ENCODE measurements at regions not wholly inside any gene's neighbourhood (a gene's known extent, or its start where the extent isn't known, plus 50 kb on each side); places are given as distances from the start of the nearest gene placed in this dataset.
A peak's percentile ranks its signal among the peaks of the same experiment; 100 is the strongest.

DNA sequence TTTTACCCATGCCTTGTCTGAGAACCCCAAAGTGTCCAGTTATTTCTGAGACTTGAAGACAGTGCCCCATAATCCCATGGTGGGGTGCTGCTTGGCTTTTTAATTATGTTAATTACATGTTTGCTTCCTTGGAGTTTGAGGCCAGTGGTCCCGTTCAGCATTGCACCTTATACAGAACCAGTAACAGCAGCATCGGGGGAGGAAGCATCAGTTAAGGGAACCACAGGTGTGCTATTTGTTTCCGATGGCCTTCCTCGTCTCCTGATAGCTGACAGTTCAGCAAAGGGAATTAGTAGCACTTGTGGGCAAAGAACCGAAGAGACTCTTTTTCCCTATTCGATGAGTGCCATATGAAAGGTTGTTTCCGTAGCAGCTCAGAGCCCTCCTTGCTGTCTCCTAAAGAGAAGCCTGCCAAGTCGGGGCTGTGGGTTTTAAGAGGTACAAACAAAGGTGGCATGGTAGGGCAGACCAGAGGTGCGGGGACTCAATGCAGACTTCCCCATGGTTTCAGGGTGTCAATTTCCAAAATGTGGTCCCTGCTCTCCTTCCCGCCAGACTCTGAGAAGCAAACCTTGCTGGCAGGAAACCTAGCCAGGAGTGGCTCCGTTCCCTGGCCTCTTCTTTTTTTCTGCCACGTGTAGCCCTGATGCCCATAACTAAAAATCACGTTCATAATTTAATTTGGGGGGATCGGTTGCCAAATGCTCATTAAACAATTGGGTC is 225.2 kb upstream of the TSHZ3 start:
- no peak overlapping the region for H4K5ac ChIP-seq (ENCODE audit: low read length)
- no peak overlapping the region for H2BK15ac ChIP-seq (replicated peaks; ENCODE audit: low read depth)
- no peak overlapping the region for H3K56ac ChIP-seq (ENCODE audit: low read length)
- H3K23ac ChIP-seq (ENCODE audit: low read length) = no peak overlapping the region
- no peak overlapping the region for H3K4me3 ChIP-seq (ENCODE audit: low read length)
- no peak overlapping the region for H3K4ac ChIP-seq (ENCODE audit: low read depth, low read length)
- H3K79me2 ChIP-seq (ENCODE audit: control insufficient read depth, insufficient read depth, low read length) = no peaks in the 10 kb centered on the region
- H3K27me3 ChIP-seq (ENCODE audit: insufficient read depth, low read length, poor library complexity) = no peaks in the 10 kb centered on the region
- no peak overlapping the region for H2BK120ac ChIP-seq (ENCODE audit: low read depth, low read length)
- H3K36me3 ChIP-seq (ENCODE audit: control insufficient read depth, insufficient read depth, low read length) = no peaks in the 10 kb centered on the region
- no peak overlapping the region for H4K8ac ChIP-seq (ENCODE audit: low read depth, low read length)
- H3K9ac ChIP-seq (ENCODE audit: low read length) = no peak overlapping the region
- DNase-seq = peak; percentile 9
- no CpG with 5 or more reads among the region's 14 CpGs for WGBS (ENCODE audit: extremely low coverage, insufficient coverage, low lambda C conversion rate)
- H3K4me1 ChIP-seq (ENCODE audit: control insufficient read depth, low read depth, low read length) = no peaks in the 10 kb centered on the region
- no peaks in the 10 kb centered on the region for H3K79me1 ChIP-seq (ENCODE audit: low read length)
- H2BK5ac ChIP-seq (ENCODE audit: low read length) = no peak overlapping the region
- no peak overlapping the region for H3K4me2 ChIP-seq (ENCODE audit: low read length)
- H3K18ac ChIP-seq (ENCODE audit: low read length) = no peak overlapping the region
- no peak overlapping the region for H2AK5ac ChIP-seq (ENCODE audit: low read length)
- no peak overlapping the region for H3K27ac ChIP-seq (ENCODE audit: low read depth, low read length)

DNA sequence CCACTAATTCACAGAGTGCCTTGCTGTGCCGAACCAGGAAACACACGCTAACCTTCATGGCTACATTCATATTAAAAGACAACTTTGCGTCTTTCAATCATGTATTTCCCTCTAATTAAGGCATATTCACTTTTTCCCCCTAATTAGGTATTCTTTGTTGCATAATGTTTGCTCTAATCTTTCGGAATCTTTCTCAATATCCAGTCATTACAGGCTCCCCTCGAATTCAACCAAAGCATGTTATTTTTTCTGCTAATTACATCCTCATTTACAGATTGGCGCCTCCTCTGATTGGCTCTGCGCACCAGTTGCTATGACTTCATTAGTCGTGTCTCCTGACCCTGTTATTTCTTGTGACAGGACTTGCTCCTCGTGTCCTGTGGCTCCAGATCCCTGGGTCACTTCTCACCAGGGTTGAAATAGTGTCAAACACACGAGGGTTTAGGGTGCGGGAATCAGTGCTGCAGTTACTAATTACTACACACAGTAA is 226.7 kb upstream of the TSHZ3 start:
- Histone ChIP-seq H3K4ac (ENCODE audit: low read depth, low read length) (no peak overlapping the region), H3K79me1 (ENCODE audit: low read length) (no peaks in the 10 kb centered on the region), H3K4me3 (ENCODE audit: low read length) (no peak overlapping the region), H3K36me3 (ENCODE audit: control insufficient read depth, insufficient read depth, low read length) (no peaks in the 10 kb centered on the region), H3K56ac (ENCODE audit: low read length) (no peak overlapping the region), H3K79me2 (ENCODE audit: control insufficient read depth, insufficient read depth, low read length) (no peaks in the 10 kb centered on the region), H3K9ac (ENCODE audit: low read length) (no peak overlapping the region), H2AK5ac (ENCODE audit: low read length) (no peak overlapping the region), H2BK120ac (ENCODE audit: low read depth, low read length) (no peak overlapping the region), H3K18ac (ENCODE audit: low read length) (no peak overlapping the region), H2BK15ac (replicated peaks; ENCODE audit: low read depth) (no peak overlapping the region), H2BK5ac (ENCODE audit: low read length) (no peak overlapping the region), H3K4me1 (ENCODE audit: control insufficient read depth, low read depth, low read length) (no peaks in the 10 kb centered on the region), H3K27me3 (ENCODE audit: insufficient read depth, low read length, poor library complexity) (no peaks in the 10 kb centered on the region), H3K4me2 (ENCODE audit: low read length) (no peak overlapping the region), H4K8ac (ENCODE audit: low read depth, low read length) (no peak overlapping the region), H4K5ac (ENCODE audit: low read length) (no peak overlapping the region), H3K27ac (ENCODE audit: low read depth, low read length) (no peak overlapping the region), H3K23ac (ENCODE audit: low read length) (no peak overlapping the region)
- no CpG with 5 or more reads among the region's 11 CpGs for WGBS (ENCODE audit: extremely low coverage, insufficient coverage, low lambda C conversion rate)
- DNase-seq = no peak

DNA sequence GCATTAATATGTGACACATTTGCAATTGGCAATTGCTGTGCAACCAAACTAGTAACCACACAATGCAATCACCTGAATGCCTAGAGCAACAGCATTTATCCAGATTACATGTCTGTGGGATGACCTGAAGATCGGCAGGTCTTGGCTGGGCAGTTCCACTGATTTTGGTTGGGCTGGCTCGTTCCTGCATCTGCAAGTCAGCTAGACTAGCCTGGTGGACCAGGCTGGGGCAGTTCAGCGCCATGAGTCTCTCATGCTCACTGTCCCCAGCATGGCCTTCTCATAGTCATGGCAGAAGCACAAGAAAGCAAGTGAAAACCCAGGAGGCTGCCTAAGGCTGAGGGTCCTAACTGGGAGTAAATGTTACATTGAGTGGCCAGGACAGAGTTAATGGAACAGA is 229.1 kb upstream of the TSHZ3 start:
- no peak overlapping the region for H3K4me3 ChIP-seq (ENCODE audit: low read length)
- no peak overlapping the region for H3K27ac ChIP-seq (ENCODE audit: low read depth, low read length)
- DNase-seq = no peak

DNA sequence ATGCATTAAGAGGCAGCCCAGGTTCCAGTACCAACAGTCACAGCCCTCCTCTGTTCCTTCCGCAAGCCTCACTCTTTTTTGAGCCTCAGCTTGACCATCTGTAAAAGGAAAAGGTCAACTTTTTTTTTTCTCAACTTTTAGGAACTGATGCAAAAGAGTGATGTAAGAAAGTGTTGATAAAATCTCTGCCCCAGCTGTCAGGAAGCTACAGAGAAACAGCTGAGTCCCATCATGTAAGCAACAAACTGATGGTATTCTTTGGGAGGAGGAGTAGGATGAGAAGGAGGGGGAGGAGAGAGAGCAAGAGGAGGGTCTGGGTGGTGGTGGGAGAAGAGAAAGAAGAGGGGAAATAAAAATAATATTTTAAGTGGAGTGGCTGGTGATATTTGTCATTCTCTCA is 233.9 kb upstream of the TSHZ3 start:
- H3K4me2 ChIP-seq (ENCODE audit: low read length) = no peak overlapping the region
- H3K4me3 ChIP-seq (ENCODE audit: low read length) = no peak overlapping the region
- no peak overlapping the region for H3K9ac ChIP-seq (ENCODE audit: low read length)
- no peak overlapping the region for H4K5ac ChIP-seq (ENCODE audit: low read length)
- H3K18ac ChIP-seq (ENCODE audit: low read length) = no peak overlapping the region
- no peaks in the 10 kb centered on the region for H3K79me2 ChIP-seq (ENCODE audit: control insufficient read depth, insufficient read depth, low read length)
- no peaks in the 10 kb centered on the region for H3K36me3 ChIP-seq (ENCODE audit: control insufficient read depth, insufficient read depth, low read length)
- H2BK120ac ChIP-seq (ENCODE audit: low read depth, low read length) = no peak overlapping the region
- H3K56ac ChIP-seq (ENCODE audit: low read length) = no peak overlapping the region
- no peaks in the 10 kb centered on the region for H3K27me3 ChIP-seq (ENCODE audit: insufficient read depth, low read length, poor library complexity)
- no peak overlapping the region for H2AK5ac ChIP-seq (ENCODE audit: low read length)
- H3K4ac ChIP-seq (ENCODE audit: low read depth, low read length) = no peak overlapping the region
- no peak overlapping the region for H2BK15ac ChIP-seq (replicated peaks; ENCODE audit: low read depth)
- no peak overlapping the region for H4K8ac ChIP-seq (ENCODE audit: low read depth, low read length)
- H3K79me1 ChIP-seq (ENCODE audit: low read length) = no peaks in the 10 kb centered on the region
- no CpG with 5 or more reads among the region's 1 CpG for WGBS (ENCODE audit: extremely low coverage, insufficient coverage, low lambda C conversion rate)
- no peak overlapping the region for H2BK5ac ChIP-seq (ENCODE audit: low read length)
- H3K23ac ChIP-seq (ENCODE audit: low read length) = no peak overlapping the region
- H3K27ac ChIP-seq (ENCODE audit: low read depth, low read length) = no peak overlapping the region
- H3K4me1 ChIP-seq (ENCODE audit: control insufficient read depth, low read depth, low read length) = no peaks in the 10 kb centered on the region
- no peak for DNase-seq

More for the DNA sequence above, 229.1 kb upstream of the TSHZ3 start:
- Histone ChIP-seq H2BK15ac (replicated peaks; ENCODE audit: low read depth) (no peak overlapping the region), H3K4ac (ENCODE audit: low read depth, low read length) (no peak overlapping the region), H4K5ac (ENCODE audit: low read length) (no peak overlapping the region), H3K79me1 (ENCODE audit: low read length) (no peaks in the 10 kb centered on the region), H3K4me1 (ENCODE audit: control insufficient read depth, low read depth, low read length) (no peaks in the 10 kb centered on the region), H2BK5ac (ENCODE audit: low read length) (no peak overlapping the region), H3K9ac (ENCODE audit: low read length) (no peak overlapping the region), H2AK5ac (ENCODE audit: low read length) (no peak overlapping the region), H3K36me3 (ENCODE audit: control insufficient read depth, insufficient read depth, low read length) (no peaks in the 10 kb centered on the region), H2BK120ac (ENCODE audit: low read depth, low read length) (no peak overlapping the region), H3K27me3 (ENCODE audit: insufficient read depth, low read length, poor library complexity) (no peaks in the 10 kb centered on the region), H3K18ac (ENCODE audit: low read length) (no peak overlapping the region), H4K8ac (ENCODE audit: low read depth, low read length) (no peak overlapping the region), H3K56ac (ENCODE audit: low read length) (no peak overlapping the region), H3K23ac (ENCODE audit: low read length) (no peak overlapping the region), H3K4me2 (ENCODE audit: low read length) (no peak overlapping the region), H3K79me2 (ENCODE audit: control insufficient read depth, insufficient read depth, low read length) (no peaks in the 10 kb centered on the region)
- no CpG with 5 or more reads among the region's 3 CpGs for WGBS (ENCODE audit: extremely low coverage, insufficient coverage, low lambda C conversion rate)

DNA sequence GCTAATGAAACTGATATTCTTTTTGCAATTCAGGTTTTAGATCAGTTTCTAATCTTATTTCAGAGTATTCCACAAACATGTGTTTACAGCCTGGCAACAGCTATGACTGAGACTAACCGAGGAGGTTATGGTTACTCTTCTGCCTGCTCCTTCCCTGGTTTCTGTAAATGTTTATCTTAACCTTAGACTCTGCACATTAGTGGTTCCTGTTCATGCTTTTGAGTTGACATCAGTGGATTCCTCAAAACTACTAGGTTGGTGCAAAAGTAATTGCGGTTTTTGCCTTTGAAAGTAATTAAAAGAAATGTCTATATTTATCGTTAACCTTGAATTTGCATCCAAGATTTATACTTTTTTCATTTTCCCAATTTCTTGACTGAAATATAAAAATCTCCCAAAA is 237.0 kb upstream of the TSHZ3 start:
- Histone ChIP-seq H3K4me1 (ENCODE audit: control insufficient read depth, low read depth, low read length) (no peaks in the 10 kb centered on the region), H3K4ac (ENCODE audit: low read depth, low read length) (no peak overlapping the region), H3K18ac (ENCODE audit: low read length) (no peak overlapping the region), H4K5ac (ENCODE audit: low read length) (no peak overlapping the region), H3K23ac (ENCODE audit: low read length) (no peak overlapping the region), H3K79me2 (ENCODE audit: control insufficient read depth, insufficient read depth, low read length) (no peaks in the 10 kb centered on the region), H4K8ac (ENCODE audit: low read depth, low read length) (no peak overlapping the region), H3K27me3 (ENCODE audit: insufficient read depth, low read length, poor library complexity) (no peaks in the 10 kb centered on the region), H2BK120ac (ENCODE audit: low read depth, low read length) (no peak overlapping the region), H3K79me1 (ENCODE audit: low read length) (no peaks in the 10 kb centered on the region), H2BK5ac (ENCODE audit: low read length) (no peak overlapping the region), H3K4me3 (ENCODE audit: low read length) (no peak overlapping the region), H3K36me3 (ENCODE audit: control insufficient read depth, insufficient read depth, low read length) (no peaks in the 10 kb centered on the region), H3K9ac (ENCODE audit: low read length) (no peak overlapping the region), H2BK15ac (replicated peaks; ENCODE audit: low read depth) (no peak overlapping the region), H3K56ac (ENCODE audit: low read length) (no peak overlapping the region), H3K27ac (ENCODE audit: low read depth, low read length) (no peak overlapping the region), H2AK5ac (ENCODE audit: low read length) (no peak overlapping the region), H3K4me2 (ENCODE audit: low read length) (no peak overlapping the region)
- no peak for DNase-seq
- WGBS (ENCODE audit: extremely low coverage, insufficient coverage, low lambda C conversion rate) = no CpG with 5 or more reads among the region's 3 CpGs

DNA sequence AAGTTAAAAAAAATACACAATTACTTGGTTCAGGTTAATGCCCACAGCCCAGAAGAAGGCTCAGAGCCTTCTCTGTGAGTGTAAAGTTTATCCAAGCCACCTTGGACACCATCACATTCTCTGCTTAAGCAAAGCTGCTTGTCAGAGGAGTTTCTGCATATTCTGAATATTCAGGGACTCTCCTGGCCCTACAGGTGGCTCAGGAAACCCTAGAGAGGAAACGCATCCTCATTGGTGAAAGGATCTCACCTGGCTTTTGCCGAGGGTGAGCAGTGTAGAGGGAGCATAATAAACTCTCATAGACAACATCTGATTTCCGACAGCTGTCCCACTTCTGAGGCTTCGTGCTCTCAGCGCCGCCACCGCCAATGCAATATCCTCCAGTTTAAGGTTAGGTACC is 239.9 kb upstream of the TSHZ3 start:
- no peak overlapping the region for H3K4ac ChIP-seq (ENCODE audit: low read depth, low read length)
- H3K18ac ChIP-seq (ENCODE audit: low read length) = no peak overlapping the region
- no CpG with 5 or more reads among the region's 7 CpGs for WGBS (ENCODE audit: extremely low coverage, insufficient coverage, low lambda C conversion rate)
- no peak overlapping the region for H2BK15ac ChIP-seq (replicated peaks; ENCODE audit: low read depth)
- H3K27ac ChIP-seq (ENCODE audit: low read depth, low read length) = no peak overlapping the region
- H4K5ac ChIP-seq (ENCODE audit: low read length) = no peak overlapping the region
- H3K36me3 ChIP-seq (ENCODE audit: control insufficient read depth, insufficient read depth, low read length) = no peaks in the 10 kb centered on the region
- DNase-seq = peak; percentile 8
- no peak overlapping the region for H2BK5ac ChIP-seq (ENCODE audit: low read length)
- no peaks in the 10 kb centered on the region for H3K79me2 ChIP-seq (ENCODE audit: control insufficient read depth, insufficient read depth, low read length)
- H3K9ac ChIP-seq (ENCODE audit: low read length) = no peak overlapping the region
- no peak overlapping the region for H4K8ac ChIP-seq (ENCODE audit: low read depth, low read length)
- no peaks in the 10 kb centered on the region for H3K27me3 ChIP-seq (ENCODE audit: insufficient read depth, low read length, poor library complexity)
- no peak overlapping the region for H3K4me2 ChIP-seq (ENCODE audit: low read length)
- H3K56ac ChIP-seq (ENCODE audit: low read length) = no peak overlapping the region
- no peaks in the 10 kb centered on the region for H3K79me1 ChIP-seq (ENCODE audit: low read length)
- no peak overlapping the region for H3K23ac ChIP-seq (ENCODE audit: low read length)
- H3K4me3 ChIP-seq (ENCODE audit: low read length) = no peak overlapping the region
- no peaks in the 10 kb centered on the region for H3K4me1 ChIP-seq (ENCODE audit: control insufficient read depth, low read depth, low read length)
- H2AK5ac ChIP-seq (ENCODE audit: low read length) = no peak overlapping the region
- no peak overlapping the region for H2BK120ac ChIP-seq (ENCODE audit: low read depth, low read length)

Measured in mesendoderm (in vitro differentiated cells).